ENCODE measurements at regions not wholly inside any gene's neighbourhood (a gene's known extent, or its start where the extent isn't known, plus 50 kb on each side); places are given as distances from the start of the nearest gene placed in this dataset.

- Histone ChIP-seq H3K9ac (ENCODE audit: low read length) (no peak overlapping the region), H3K27me3 (ENCODE audit: low read length) (no peaks in the 10 kb centered on the region)
- no peak for TF ChIP-seq EZH2phosphoT487 (conservative IDR thresholded peaks at IDR 0.05; ENCODE audit: low read length)
- no peak for TF ChIP-seq CTCF (IDR thresholded peaks at IDR 0.05; ENCODE audit: insufficient read depth, low read length, poor library complexity, severe bottlenecking)
Observed at GRCh38 chr2:72003124-72003523, 144.5 kb downstream of the CYP26B1 start.

GRCh38 chr2:72001937-72002690, 145.5 kb downstream of the CYP26B1 start:
- Histone ChIP-seq H3K9me2 (replicated peaks; ENCODE audit: insufficient read depth, low read length) (no peaks in the 10 kb centered on the region), H3K27me3 (ENCODE audit: low read length) (no peaks in the 10 kb centered on the region), H3K79me2 (ENCODE audit: insufficient read depth, low read length) (no peaks in the 10 kb centered on the region), H4K20me1 (ENCODE audit: low read depth, low read length) (no peaks in the 10 kb centered on the region; the same call in 1 of the 2 replicates), H3K36me3 (ENCODE audit: low read length) (no peaks in the 10 kb centered on the region), H3K27ac (ENCODE audit: low read depth, low read length) (no peak overlapping the region), H3F3A (ENCODE audit: insufficient read depth) (no peaks in the 10 kb centered on the region), H3K9ac (ENCODE audit: low read length) (no peak overlapping the region), H3K9me3 (ENCODE audit: insufficient read depth, low read length) (no peaks in the 10 kb centered on the region), H3K4me2 (ENCODE audit: low read depth, low read length, poor library complexity, severe bottlenecking) (no peak overlapping the region), H2AFZ (ENCODE audit: low read depth, low read length, severe bottlenecking) (no peak overlapping the region), H3K4me3 (ENCODE audit: insufficient read depth, low read length, poor library complexity, severe bottlenecking) (no peak overlapping the region)
- TF ChIP-seq EZH2phosphoT487 (conservative IDR thresholded peaks at IDR 0.05; ENCODE audit: low read length) (no peak), CTCF (IDR thresholded peaks at IDR 0.05; ENCODE audit: insufficient read depth, low read length, poor library complexity, severe bottlenecking) (no peak)

More at GRCh38 chr2:72003124-72003523, 144.5 kb downstream of the CYP26B1 start:
- Histone ChIP-seq H3K4me2 (ENCODE audit: low read depth, low read length, poor library complexity, severe bottlenecking) (no peak overlapping the region), H3K9me2 (replicated peaks; ENCODE audit: insufficient read depth, low read length) (no peaks in the 10 kb centered on the region), H3K79me2 (ENCODE audit: insufficient read depth, low read length) (no peaks in the 10 kb centered on the region), H3K27ac (ENCODE audit: low read depth, low read length) (no peak overlapping the region), H2AFZ (ENCODE audit: low read depth, low read length, severe bottlenecking) (no peak overlapping the region), H3F3A (ENCODE audit: insufficient read depth) (no peaks in the 10 kb centered on the region), H3K9me3 (ENCODE audit: insufficient read depth, low read length) (no peaks in the 10 kb centered on the region), H3K36me3 (ENCODE audit: low read length) (no peaks in the 10 kb centered on the region), H3K4me3 (ENCODE audit: insufficient read depth, low read length, poor library complexity, severe bottlenecking) (no peak overlapping the region), H4K20me1 (ENCODE audit: low read depth, low read length) (no peaks in the 10 kb centered on the region)

GRCh38 chr2:72000110-72000509, 147.6 kb downstream of the CYP26B1 start:
- H3K27ac ChIP-seq (ENCODE audit: low read depth, low read length): no peak overlapping the region
- no peaks in the 10 kb centered on the region for H3K9me2 ChIP-seq (replicated peaks; ENCODE audit: insufficient read depth, low read length)
- H3K36me3 ChIP-seq (ENCODE audit: low read length): no peaks in the 10 kb centered on the region
- H2AFZ ChIP-seq (ENCODE audit: low read depth, low read length, severe bottlenecking): no peak overlapping the region
- no peaks in the 10 kb centered on the region for H3F3A ChIP-seq (ENCODE audit: insufficient read depth)
- no peak overlapping the region for H3K4me2 ChIP-seq (ENCODE audit: low read depth, low read length, poor library complexity, severe bottlenecking)
- H3K9ac ChIP-seq (ENCODE audit: low read length): no peak overlapping the region
- H3K79me2 ChIP-seq (ENCODE audit: insufficient read depth, low read length): no peaks in the 10 kb centered on the region
- H4K20me1 ChIP-seq (ENCODE audit: low read depth, low read length): no peaks in the 10 kb centered on the region; the same call in 1 of the 2 replicates
- H3K9me3 ChIP-seq (ENCODE audit: insufficient read depth, low read length): no peaks in the 10 kb centered on the region
- H3K27me3 ChIP-seq (ENCODE audit: low read length): no peaks in the 10 kb centered on the region
- TF ChIP-seq EZH2phosphoT487 (conservative IDR thresholded peaks at IDR 0.05; ENCODE audit: low read length) (no peak), CTCF (IDR thresholded peaks at IDR 0.05; ENCODE audit: insufficient read depth, low read length, poor library complexity, severe bottlenecking) (no peak)
- H3K4me3 ChIP-seq (ENCODE audit: insufficient read depth, low read length, poor library complexity, severe bottlenecking): no peak overlapping the region
